HCT116 (cell line): ENCODE measurements at regions not wholly inside any gene's neighbourhood (a gene's known extent, or its start where the extent isn't known, plus 50 kb on each side); places are given as distances from the start of the nearest gene placed in this dataset.

ENCODE experiments used
- ATAC-seq: fragments of 200-7000 bp; cut with Tn5 transposase; 2 replicates; pipeline ENCODE4 v1.9.1; 2020; ENCODE audit warnings: mild to moderate bottlenecking, moderate library complexity
- BruUV-seq: library from RNA; stranded (reverse); fragments of 400-500 nt; replicated peaks from 2 replicates; lab custom pipeline; 2021; lab: Mats Ljungman, UMichigan
- CTCF ChIA-PET: fragments of 300-600 bp; sonication (Branson Sonifier 250); formaldehyde crosslinking; loops from one replicate; lab custom pipeline; 2021; ENCODE audit warnings: antibody characterized with exemption; lab: Charles Lee
- POLR2A ChIA-PET: fragments of 300-600, 350-600 bp; sonication (Branson Sonifier 250); formaldehyde crosslinking; loops from one replicate; lab custom pipeline; 2021; ENCODE audit warnings: antibody characterized with exemption; lab: Charles Lee
- RAD21 ChIA-PET, 2 experiments: fragments of 300-600 bp; sonication (Branson Sonifier 250); formaldehyde crosslinking; loops; one replicate each; lab custom pipeline; 2023; ENCODE audit warnings: low total read pairs in 2 of 2; ENCODE audit not compliant: uncharacterized antibody in 2 of 2, unreplicated experiment in 2 of 2, low non-redundant PET in 1 of 2; lab: Charles Lee
- DNase-seq: peaks from one replicate; pipeline ENCODE4 v3.0.0-alpha.2; 2010; ENCODE audit warnings: low read depth, low spot score
- H2AFZ ChIP-seq: fragments of 200-600 bp; shearing (Covaris generic), sonication (generic); 2 replicates; pipeline ENCODE4 v1.6.1; 2017; ENCODE audit warnings: low read depth, mixed run types, mixed read lengths, antibody characterized with exemption, low read length; ENCODE audit not compliant: poor library complexity, severe bottlenecking
- H3K27ac ChIP-seq: 2 replicates; pipeline ENCODE4 v1.5.1; 2012; ENCODE audit warnings: low read depth, low read length
- H3K27me3 ChIP-seq: fragments of 200-600 bp; sonication (generic); 2 replicates; pipeline ENCODE4 v1.6.1; 2016; ENCODE audit warnings: mixed run types, low read length, mixed read lengths; ENCODE audit not compliant: insufficient read depth
- H3K36me3 ChIP-seq, 2 experiments: fragments of 200-500 bp in 1 of 2; fragments of 200-600 bp in 1 of 2; sonication (Bioruptor generic) in 1 of 2; sonication (generic) in 1 of 2; 2 replicates each; pipeline versions ENCODE4 v1.5.1 to v1.6.1; 2014 to 2016; ENCODE audit warnings: low read length in 2 of 2, inconsistent platforms in 1 of 2, mixed read lengths in 1 of 2, mixed run types in 1 of 2; ENCODE audit not compliant: insufficient read depth in 2 of 2, control insufficient read depth in 1 of 2
- H3K4me1 ChIP-seq, 2 experiments: fragments of 200-600 bp in 1 of 2; sonication (generic) in 1 of 2; 2 replicates each; pipeline versions ENCODE4 v1.5.1 to v1.6.1; 2012 to 2017; ENCODE audit warnings: low read length in 2 of 2, inconsistent platforms in 1 of 2, mild to moderate bottlenecking in 1 of 2, mixed read lengths in 1 of 2, mixed run types in 1 of 2, moderate library complexity in 1 of 2; ENCODE audit not compliant: insufficient read depth in 2 of 2, control insufficient read depth in 1 of 2
- H3K4me2 ChIP-seq: fragments of 200-600 bp; sonication (generic); 2 replicates; pipeline ENCODE4 v1.6.1; 2017; ENCODE audit warnings: mixed run types, low read length, mixed read lengths
- H3K4me3 ChIP-seq, 2 experiments: fragments of 200-600 bp in 1 of 2; sonication (generic) in 1 of 2; replicated peaks in 1 of 2; 2 replicates each; pipeline ENCODE4 v1.5.1; 2011 to 2016; ENCODE audit warnings: low read length in 2 of 2, control low read depth in 1 of 2, low read depth in 1 of 2, mild to moderate bottlenecking in 1 of 2, mixed read lengths in 1 of 2, mixed run types in 1 of 2
- H3K79me2 ChIP-seq: fragments of 200-600 bp; sonication (generic); 2 replicates; pipeline ENCODE4 v1.6.1; 2017; ENCODE audit warnings: mild to moderate bottlenecking, mixed run types, low read length, moderate library complexity, mixed read lengths; ENCODE audit not compliant: insufficient read depth
- H3K9ac ChIP-seq: fragments of 200-600 bp; sonication (generic); 2 replicates; pipeline ENCODE4 v1.6.1; 2016; ENCODE audit warnings: low read length, mixed read lengths
- H3K9me2 ChIP-seq: fragments of 200-600 bp; sonication (generic), shearing (Covaris generic); 2 replicates; pipeline ENCODE4 v1.6.1; 2017; ENCODE audit warnings: mixed run types, mild to moderate bottlenecking, moderate library complexity; ENCODE audit not compliant: insufficient read depth
- H3K9me3 ChIP-seq, 2 experiments: fragments of 200-500 bp in 1 of 2; fragments of 200-600 bp in 1 of 2; sonication (Bioruptor generic) in 1 of 2; sonication (generic) in 1 of 2; 2 replicates each; pipeline ENCODE4 v1.6.1; 2014 to 2017; ENCODE audit warnings: low read length in 2 of 2, mixed read lengths in 2 of 2, inconsistent platforms in 1 of 2, low read depth in 1 of 2, mild to moderate bottlenecking in 1 of 2, mixed run types in 1 of 2, moderate library complexity in 1 of 2; ENCODE audit not compliant: control insufficient read depth in 1 of 2, insufficient read depth in 1 of 2
- H4K20me1 ChIP-seq: fragments of 200-600 bp; sonication (generic), shearing (Covaris generic); 2 replicates; pipeline ENCODE4 v1.6.1; 2017; ENCODE audit warnings: mixed run types, mild to moderate bottlenecking, moderate library complexity; ENCODE audit not compliant: insufficient read depth
- ATF3 ChIP-seq: IDR thresholded peaks from 2 replicates; pipeline ENCODE4 v1.6.1; 2012
- CEBPB ChIP-seq: IDR thresholded peaks from 2 replicates; pipeline ENCODE4 v1.6.1; 2012; ENCODE audit warnings: low read depth
- CTCF ChIP-seq, 3 experiments: fragments of 200-600 bp in 1 of 3; sonication (generic) in 1 of 3; IDR thresholded peaks in 2 of 3; conservative IDR thresholded peaks in 1 of 3; 2 replicates each; pipeline ENCODE4 v1.5.1; 2012 to 2017; ENCODE audit warnings: low read depth in 2 of 3, low read length in 2 of 3, antibody characterized with exemption in 1 of 3, borderline replicate concordance in 1 of 3, control low read depth in 1 of 3, mild to moderate bottlenecking in 1 of 3, mixed read lengths in 1 of 3, mixed run types in 1 of 3, moderate library complexity in 1 of 3; ENCODE audit not compliant: insufficient read depth in 1 of 3
- EGR1 ChIP-seq: IDR thresholded peaks from 2 replicates; pipeline ENCODE4 v1.6.1; 2012; ENCODE audit warnings: low read depth
- ELF1 ChIP-seq: IDR thresholded peaks from 2 replicates; pipeline ENCODE4 v1.6.1; 2012; ENCODE audit warnings: low read depth, borderline replicate concordance
- EZH2 ChIP-seq: fragments of 200-600 bp; sonication (generic); IDR thresholded peaks from 2 replicates; pipeline ENCODE4 v1.6.1; 2017; ENCODE audit warnings: antibody characterized with exemption, mixed run types
- EZH2phosphoT487 ChIP-seq: fragments of 200-600 bp; IDR thresholded peaks from 2 replicates; pipeline ENCODE4 v1.6.1; 2018; ENCODE audit warnings: antibody characterized with exemption, borderline replicate concordance
- JUND ChIP-seq: IDR thresholded peaks from 2 replicates; pipeline ENCODE4 v1.6.1; 2012
- MAX ChIP-seq: IDR thresholded peaks from 2 replicates; pipeline ENCODE4 v1.6.1; 2012
- POLR2AphosphoS5 ChIP-seq: IDR thresholded peaks from 2 replicates; pipeline ENCODE4 v1.6.1; 2011; ENCODE audit warnings: mild to moderate bottlenecking, low read depth, low read length, moderate library complexity
- RAD21 ChIP-seq: IDR thresholded peaks from 2 replicates; pipeline ENCODE4 v1.6.1; 2012; ENCODE audit warnings: low read depth, mild to moderate bottlenecking
- REST ChIP-seq: IDR thresholded peaks from 2 replicates; pipeline ENCODE4 v1.6.1; 2012; ENCODE audit warnings: low read depth
- SIN3A ChIP-seq: IDR thresholded peaks from 2 replicates; pipeline ENCODE4 v1.6.1; 2012; ENCODE audit warnings: low read depth
- SP1 ChIP-seq: IDR thresholded peaks from 2 replicates; pipeline ENCODE4 v1.6.1; 2012; ENCODE audit warnings: low read depth
- SRF ChIP-seq: IDR thresholded peaks from 2 replicates; pipeline ENCODE4 v1.6.1; 2012; ENCODE audit warnings: low read depth
- TCF7L2 ChIP-seq: IDR thresholded peaks from 2 replicates; pipeline ENCODE4 v1.7.0; 2011; ENCODE audit warnings: borderline replicate concordance, inconsistent platforms; ENCODE audit not compliant: insufficient read depth, insufficient read length; ENCODE audit errors: extremely low read depth
- YY1 ChIP-seq: IDR thresholded peaks from 2 replicates; pipeline ENCODE4 v1.6.1; 2011; ENCODE audit warnings: low read length, low read depth, moderate library complexity, mild to moderate bottlenecking; ENCODE audit not compliant: insufficient replicate concordance; ENCODE audit errors: extremely low read depth
- ZBTB33 ChIP-seq: IDR thresholded peaks from 2 replicates; pipeline ENCODE4 v1.6.1; 2011; ENCODE audit warnings: mild to moderate bottlenecking, low read length, moderate library complexity; ENCODE audit not compliant: insufficient replicate concordance; ENCODE audit errors: extremely low read depth
- ZFX ChIP-seq: fragments of 450-650 bp; IDR thresholded peaks from 2 replicates; pipeline ENCODE4 v1.6.1; 2017
- ZNF274 ChIP-seq: fragments of 200-500 bp; sonication (Bioruptor generic); IDR thresholded peaks from 2 replicates; pipeline ENCODE4 v1.6.1; 2014; ENCODE audit warnings: mild to moderate bottlenecking, low read depth, low read length, inconsistent platforms
- intact Hi-C: fragments of 100-400 bp; cut with micrococcal nuclease; formaldehyde crosslinking; loops from 2 replicates; pipeline ENCODE4 v1.10.0; 2022

- ChIA-PET CTCF (no interaction called here), POLR2A (no interaction called here), RAD21 (interaction anchor here in 1 of 2 experiments (0.5 kb wide), 1 partner anchor 256 kb away, joined by 3 read pairs; no protein-coding TSS in a partner anchor)
- ATAC-seq (no peak), DNase-seq (no peak)
- no peaks in the 10 kb centered on the region for H3K36me3 ChIP-seq
- H3K9ac ChIP-seq, result no peak overlapping the region
- no peak overlapping the region for H3K4me3 ChIP-seq
- intact Hi-C loops, result no loop called here
- BruUV-seq, result no TSS peak
- TF ChIP-seq YY1, result no peak
- no peak for TF ChIP-seq ATF3
- no peak for TF ChIP-seq SIN3A
- TF ChIP-seq EZH2phosphoT487, result no peak
- TF ChIP-seq SRF, result no peak
- no peak for TF ChIP-seq JUND
- no peak for TF ChIP-seq ZBTB33
- no peak for TF ChIP-seq EZH2
- no peak for TF ChIP-seq ZFX
- TF ChIP-seq ELF1, result no peak
- TF ChIP-seq MAX, result no peak
- TF ChIP-seq POLR2AphosphoS5, result no peak
- TF ChIP-seq REST, result no peak
- TF ChIP-seq EGR1, result no peak
- TF ChIP-seq ZNF274, result no peak
- no peak for TF ChIP-seq TCF7L2
- no peak for TF ChIP-seq CEBPB
- TF ChIP-seq RAD21, result no peak
- TF ChIP-seq SP1, result no peak
- TF ChIP-seq CTCF (IDR thresholded peaks at IDR 0.05 in 2 of 3, conservative IDR thresholded peaks at IDR 0.05 in 1 of 3; ENCODE audit: borderline replicate concordance in 1 of 3, insufficient read depth in 1 of 3, low read depth in 2 of 3, low read length in 2 of 3), result no peak
- no peaks in the 10 kb centered on the region for H3K9me3 ChIP-seq
- no peak overlapping the region for H3K4me2 ChIP-seq
- H3K27me3 ChIP-seq, result no peaks in the 10 kb centered on the region
- H4K20me1 ChIP-seq, result no peaks in the 10 kb centered on the region
- no peak overlapping the region for H3K27ac ChIP-seq
- no peaks in the 10 kb centered on the region for H3K9me2 ChIP-seq
- no peak overlapping the region for H2AFZ ChIP-seq
- H3K4me1 ChIP-seq, result peaks cover 0 to 10% of the 10 kb centered on the region in 2 experiments; a peak in 1 of 4 replicates
- no peaks in the 10 kb centered on the region for H3K79me2 ChIP-seq
These were observed 75.1 kb upstream of the ZBTB40 start for GRCh38 chr1:22376546-22376945.
